ENCODE measurements at regions not wholly inside any gene's neighbourhood (a gene's known extent, or its start where the extent isn't known, plus 50 kb on each side); places are given as distances from the start of the nearest gene placed in this dataset.

- no peak for DNase-seq
Observed at GRCh38 chr6:14804001-14804784, 441.7 kb upstream of the JARID2 start.

- DNase-seq = no peak
Observed at GRCh38 chr6:14804785-14805210, 441.1 kb upstream of the JARID2 start.

GRCh38 chr6:14806101-14806500 lies 439.8 kb upstream of the JARID2 start:
- DNase-seq = no peak

- DNase-seq = no peak
Observed at GRCh38 chr6:14807130-14807529, 438.7 kb upstream of the JARID2 start.

- no peak for DNase-seq
Observed at GRCh38 chr6:14807971-14808370, 437.9 kb upstream of the JARID2 start.

- no peak for DNase-seq
Observed at GRCh38 chr6:14810021-14810420, 435.8 kb upstream of the JARID2 start.

- DNase-seq = no peak
Observed at GRCh38 chr6:14811775-14812428, 434.0 kb upstream of the JARID2 start.

GRCh38 chr6:14814016-14814415 lies 431.9 kb upstream of the JARID2 start:
- no peak for DNase-seq

- no peak for DNase-seq
Observed at GRCh38 chr6:14816116-14816859, 429.6 kb upstream of the JARID2 start.

GRCh38 chr6:14817074-14817473 lies 428.8 kb upstream of the JARID2 start:
- no peak for DNase-seq

- DNase-seq = no peak
Observed at GRCh38 chr6:14818422-14818884, 427.4 kb upstream of the JARID2 start.

GRCh38 chr6:14819001-14819400 lies 426.9 kb upstream of the JARID2 start:
- no peak for DNase-seq

- no peak for DNase-seq
Observed at GRCh38 chr6:14819840-14820420, 425.9 kb upstream of the JARID2 start.

GRCh38 chr6:14822012-14822553 lies 423.8 kb upstream of the JARID2 start:
- no peak for DNase-seq

GRCh38 chr6:14822679-14823078 lies 423.2 kb upstream of the JARID2 start:
- no peak for DNase-seq

- no peak for DNase-seq
Observed at GRCh38 chr6:14824060-14824459, 421.8 kb upstream of the JARID2 start.

GRCh38 chr6:14824484-14825275 lies 421.2 kb upstream of the JARID2 start:
- DNase-seq = no peak

- DNase-seq = no peak
Observed at GRCh38 chr6:14826456-14826855, 419.4 kb upstream of the JARID2 start.

- DNase-seq = no peak
Observed at GRCh38 chr6:14827354-14827753, 418.5 kb upstream of the JARID2 start.

- no peak for DNase-seq
Observed at GRCh38 chr6:14828201-14828611, 417.7 kb upstream of the JARID2 start.

- DNase-seq = no peak
Observed at GRCh38 chr6:14831070-14831469, 414.8 kb upstream of the JARID2 start.

- DNase-seq = no peak
Observed at GRCh38 chr6:14831937-14832336, 413.9 kb upstream of the JARID2 start.

Data from stimulated activated naive CD4-positive, alpha-beta T cell (primary cell).